GM12878 (cell line): ENCODE measurements at regions not wholly inside any gene's neighbourhood (a gene's known extent, or its start where the extent isn't known, plus 50 kb on each side); places are given as distances from the start of the nearest gene placed in this dataset.

Experiments
- ATF2 ChIP-seq: IDR thresholded peaks from 2 replicates; pipeline ENCODE4 v1.6.1; 2012; ENCODE audit warnings: low read length, inconsistent platforms
- CEBPB ChIP-seq, 2 experiments: fragments of 150-350 bp in 1 of 2; IDR thresholded peaks; 2 replicates each; pipeline ENCODE4 v1.6.1; 2012 to 2014; ENCODE audit warnings: low read depth in 2 of 2, low read length in 2 of 2, borderline replicate concordance in 1 of 2, inconsistent platforms in 1 of 2
- CTCF ChIP-seq, 3 experiments: IDR thresholded peaks in 2 of 3; conservative IDR thresholded peaks in 1 of 3; 2 replicates each; pipeline ENCODE4 v1.5.1; 2011; ENCODE audit warnings: low read depth in 3 of 3, low read length in 3 of 3, mild to moderate bottlenecking in 3 of 3, control low read depth in 2 of 3, moderate library complexity in 2 of 3, inconsistent platforms in 1 of 3, mixed read lengths in 1 of 3; ENCODE audit not compliant: control insufficient read depth in 2 of 3, insufficient read depth in 1 of 3; ENCODE audit errors: extremely low read depth in 1 of 3
- HDAC2 ChIP-seq: fragments of 200-600 bp; sonication (generic); IDR thresholded peaks from 2 replicates; pipeline ENCODE4 v1.6.1; 2017
- MAX ChIP-seq: IDR thresholded peaks from 2 replicates; pipeline ENCODE4 v1.6.1; 2012; ENCODE audit warnings: low read depth, low read length, improper control_type of control experiment
- MXI1 ChIP-seq: fragments of 150-350 bp; IDR thresholded peaks from 2 replicates; pipeline ENCODE4 v1.6.1; 2011; ENCODE audit warnings: low read depth, mild to moderate bottlenecking, inconsistent platforms, low read length, improper control_type of control experiment
- NFIC ChIP-seq: IDR thresholded peaks from 2 replicates; pipeline ENCODE4 v1.6.1; 2012; ENCODE audit warnings: low read depth, mild to moderate bottlenecking, inconsistent platforms, low read length, moderate library complexity
- POLR2A ChIP-seq: IDR thresholded peaks from 2 replicates; pipeline ENCODE4 v1.6.1; 2011; ENCODE audit warnings: low read depth, mild to moderate bottlenecking, low read length
- RFX5 ChIP-seq: IDR thresholded peaks from 2 replicates; pipeline ENCODE4 v1.6.1; 2011; ENCODE audit warnings: low read depth, low read length, improper control_type of control experiment
- SIX5 ChIP-seq: IDR thresholded peaks from 2 replicates; pipeline ENCODE4 v1.6.1; 2011; ENCODE audit warnings: mild to moderate bottlenecking, low read depth, low read length, moderate library complexity; ENCODE audit not compliant: severe bottlenecking
- SMC3 ChIP-seq: IDR thresholded peaks from 2 replicates; pipeline ENCODE4 v1.6.1; 2011; ENCODE audit warnings: low read length, improper control_type of control experiment, borderline replicate concordance
- SP1 ChIP-seq: IDR thresholded peaks from one replicate; pipeline ENCODE4 v1.6.1; 2011; ENCODE audit warnings: low read depth, low read length
- SUPT20H ChIP-seq: IDR thresholded peaks from 2 replicates; pipeline ENCODE4 v1.6.1; 2011; ENCODE audit warnings: low read depth, mild to moderate bottlenecking, low read length, moderate library complexity, borderline replicate concordance; ENCODE audit not compliant: control insufficient read depth
- TARDBP ChIP-seq: IDR thresholded peaks from 2 replicates; pipeline ENCODE4 v1.6.1; 2016; ENCODE audit warnings: borderline replicate concordance

- TF ChIP-seq TARDBP (no peak), SMC3 (no peak), SUPT20H (no peak), MXI1 (no peak), CTCF (IDR thresholded peaks at IDR 0.05 in 2 of 3, conservative IDR thresholded peaks at IDR 0.05 in 1 of 3; ENCODE audit: control insufficient read depth in 2 of 3, extremely low read depth in 1 of 3, insufficient read depth in 1 of 3, low read depth in 3 of 3, low read length in 3 of 3) (no peak), CEBPB (IDR thresholded peaks at IDR 0.05; ENCODE audit: borderline replicate concordance in 1 of 2, low read depth in 2 of 2, low read length in 2 of 2) (no peak), POLR2A (no peak), HDAC2 (no peak), SP1 (no peak), MAX (no peak), SIX5 (no peak), NFIC (no peak), RFX5 (no peak), ATF2 (no peak)
These were observed 110.2 kb upstream of the TNRC6C start for GRCh38 chr17:77848257-77848656.
